ENCODE measurements at regions not wholly inside any gene's neighbourhood (a gene's known extent, or its start where the extent isn't known, plus 50 kb on each side); places are given as distances from the start of the nearest gene placed in this dataset.

GRCh38 chr2:219851169-219851568 is 223.7 kb downstream of the SLC4A3 start:
- TF ChIP-seq EZH2phosphoT487 (IDR thresholded peaks at IDR 0.05; ENCODE audit: insufficient read depth, low read depth) (no peak), EZH2 (IDR thresholded peaks at IDR 0.05; ENCODE audit: insufficient read depth, poor library complexity, severe bottlenecking) (no peak)
